WERI-Rb-1 (cell line): ENCODE measurements at regions not wholly inside any gene's neighbourhood (a gene's known extent, or its start where the extent isn't known, plus 50 kb on each side); places are given as distances from the start of the nearest gene placed in this dataset.

Experiments
- DNase-seq: peaks from one replicate; pipeline ENCODE4 v3.0.0-alpha.2; 2020
- H3K27ac ChIP-seq: fragments of 250-450 bp; sonication (Bioruptor Pico); 2 replicates; pipeline ENCODE4 v1.5.1; 2020; ENCODE audit warnings: mild to moderate bottlenecking, moderate library complexity
- H3K27me3 ChIP-seq: fragments of 250-450 bp; sonication (Bioruptor Pico); 2 replicates; pipeline ENCODE4 v1.5.1; 2021; ENCODE audit warnings: mild to moderate bottlenecking, low read depth, moderate library complexity; ENCODE audit not compliant: insufficient read depth, severe bottlenecking
- H3K36me3 ChIP-seq: fragments of 250-450 bp; sonication (Bioruptor Pico); 2 replicates; pipeline ENCODE4 v1.5.1; 2020; ENCODE audit warnings: mild to moderate bottlenecking, moderate library complexity
- H3K4me3 ChIP-seq: 2 replicates; pipeline ENCODE4 v1.5.1; 2011; ENCODE audit warnings: low read depth, mild to moderate bottlenecking, control low read depth, low read length
- H3K9me3 ChIP-seq: fragments of 250-450 bp; sonication (Bioruptor Pico); 2 replicates; pipeline ENCODE4 v1.5.1; 2021; ENCODE audit warnings: mild to moderate bottlenecking, moderate library complexity; ENCODE audit not compliant: severe bottlenecking
- CTCF ChIP-seq: IDR thresholded peaks from 2 replicates; pipeline ENCODE4 v1.5.1; 2011; ENCODE audit warnings: low read depth, mild to moderate bottlenecking, control low read depth, inconsistent platforms, low read length

DNA sequence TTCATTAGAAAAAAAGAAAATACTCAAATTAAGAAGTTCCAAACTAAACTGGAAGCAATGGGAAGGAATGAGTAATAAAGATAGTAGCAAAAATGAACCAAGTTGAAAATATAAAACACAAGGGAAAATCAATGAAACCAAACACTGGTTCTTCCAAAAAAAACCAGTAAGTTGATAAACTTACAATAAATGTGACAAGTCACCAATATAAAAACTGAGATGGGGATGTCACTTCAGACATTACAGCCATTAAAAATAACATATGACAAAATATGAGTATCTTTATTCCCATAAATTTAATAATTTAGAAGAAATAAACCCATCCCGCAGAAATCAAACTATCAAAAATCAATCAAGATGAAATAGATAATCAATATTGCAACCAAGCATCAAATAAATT lies 633.9 kb upstream of the RAB6C start:
- no peak overlapping the region for H3K4me3 ChIP-seq
- TF ChIP-seq CTCF = no peak
- DNase-seq = no peak
- no peaks in the 10 kb centered on the region for H3K36me3 ChIP-seq
- no peaks in the 10 kb centered on the region for H3K27me3 ChIP-seq
- peaks cover 5% of the 10 kb centered on the region for H3K9me3 ChIP-seq
- no peak overlapping the region for H3K27ac ChIP-seq

GRCh38 chr2:129347486-129348217 lies 631.8 kb upstream of the RAB6C start:
- no peak for DNase-seq
- Histone ChIP-seq H3K4me3 (no peak overlapping the region), H3K27me3 (no peaks in the 10 kb centered on the region)

DNA sequence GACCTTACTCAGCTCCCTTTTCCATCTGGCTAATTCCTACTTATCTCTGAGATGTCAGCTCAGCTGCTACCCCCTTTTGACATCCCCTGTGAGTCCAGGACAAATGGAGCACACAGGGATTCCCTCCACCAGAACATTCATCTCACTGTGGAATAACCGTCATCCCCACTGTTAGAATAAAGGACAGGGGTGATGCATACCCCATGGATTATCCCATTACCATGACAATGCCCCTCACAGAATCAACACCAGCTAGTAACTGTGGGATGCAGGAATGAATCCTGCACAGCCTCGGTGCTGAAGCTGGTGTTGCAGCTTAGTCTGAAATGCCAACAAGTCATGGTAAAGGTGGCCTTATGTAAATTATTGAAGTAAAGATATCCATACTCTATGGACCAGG lies 624.8 kb upstream of the RAB6C start:
- no peak overlapping the region for H3K4me3 ChIP-seq
- H3K36me3 ChIP-seq = no peaks in the 10 kb centered on the region
- no peaks in the 10 kb centered on the region for H3K9me3 ChIP-seq
- no peak for TF ChIP-seq CTCF
- DNase-seq = peak; percentile 63
- no peaks in the 10 kb centered on the region for H3K27me3 ChIP-seq
- peak overlapping the region; percentile 68 for H3K27ac ChIP-seq

More at GRCh38 chr2:129347486-129348217, 631.8 kb upstream of the RAB6C start:
- H3K27ac ChIP-seq = no peak overlapping the region
- H3K36me3 ChIP-seq = no peaks in the 10 kb centered on the region
- TF ChIP-seq CTCF = no peak
- no peaks in the 10 kb centered on the region for H3K9me3 ChIP-seq

- Histone ChIP-seq H3K27me3 (no peaks in the 10 kb centered on the region), H3K36me3 (no peaks in the 10 kb centered on the region), H3K4me3 (no peak overlapping the region), H3K9me3 (no peaks in the 10 kb centered on the region), H3K27ac (no peak overlapping the region)
- no peak for DNase-seq
- no peak for TF ChIP-seq CTCF
Measured at GRCh38 chr2:129361688-129362087, 617.8 kb upstream of the RAB6C start.

DNA sequence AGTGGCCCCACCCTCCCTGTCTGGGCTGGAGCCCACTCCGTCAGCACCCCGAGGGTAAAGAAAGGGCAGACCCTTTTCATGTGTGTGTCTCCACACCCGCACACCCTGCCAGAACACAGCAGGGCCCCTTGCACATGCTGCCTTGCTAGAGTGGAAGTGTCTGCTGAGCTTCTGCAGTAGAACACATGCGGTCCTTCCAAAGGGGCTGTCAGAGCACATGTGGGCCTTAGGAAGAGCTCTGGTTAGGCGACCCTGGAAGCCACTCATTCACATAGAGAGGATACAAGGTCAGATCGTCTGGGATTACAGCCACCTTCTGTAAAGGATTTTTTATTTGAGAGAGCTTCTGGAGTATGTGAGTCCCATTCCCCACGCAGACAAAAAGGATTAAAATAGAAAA lies 613.2 kb upstream of the RAB6C start:
- DNase-seq = no peak
- Histone ChIP-seq H3K27me3 (no peaks in the 10 kb centered on the region), H3K4me3 (no peak overlapping the region), H3K9me3 (no peaks in the 10 kb centered on the region), H3K27ac (no peak overlapping the region), H3K36me3 (no peaks in the 10 kb centered on the region)
- TF ChIP-seq CTCF = no peak

DNA sequence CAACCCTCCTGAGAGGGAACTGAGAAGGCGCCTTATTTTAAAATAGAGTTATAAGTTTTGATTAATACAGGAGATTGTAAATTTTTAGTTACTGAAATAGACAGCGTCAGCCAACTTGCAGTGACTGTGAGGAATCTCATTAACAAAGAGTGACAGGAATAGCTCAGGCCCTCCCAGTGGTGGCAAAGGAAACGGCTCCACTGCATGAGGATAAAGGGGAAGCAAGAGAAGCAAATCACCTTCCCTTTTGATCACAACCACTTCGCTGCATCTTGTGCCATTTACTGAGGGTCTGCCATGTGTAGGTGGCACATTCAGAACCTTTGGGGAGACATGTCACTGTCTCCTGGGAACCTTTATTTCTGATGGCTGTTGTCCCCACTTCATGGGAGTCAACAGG lies 612.4 kb upstream of the RAB6C start:
- no peak for TF ChIP-seq CTCF
- Histone ChIP-seq H3K27ac (no peak overlapping the region), H3K36me3 (no peaks in the 10 kb centered on the region), H3K4me3 (no peak overlapping the region), H3K9me3 (no peaks in the 10 kb centered on the region), H3K27me3 (no peaks in the 10 kb centered on the region)
- DNase-seq = no peak
